HL-60 (cell line): ENCODE measurements at regions not wholly inside any gene's neighbourhood (a gene's known extent, or its start where the extent isn't known, plus 50 kb on each side); places are given as distances from the start of the nearest gene placed in this dataset.

Experiments used
- GABPA ChIP-seq: IDR thresholded peaks from 2 replicates; pipeline ENCODE4 v1.6.1; 2012; ENCODE audit warnings: low read depth
- POLR2AphosphoS5 ChIP-seq: IDR thresholded peaks from 2 replicates; pipeline ENCODE4 v1.6.1; 2012; ENCODE audit warnings: low read depth
- SPI1 ChIP-seq: IDR thresholded peaks from 2 replicates; pipeline ENCODE4 v1.6.1; 2012; ENCODE audit warnings: low read depth, mild to moderate bottlenecking, borderline replicate concordance
- TF ChIP-seq, protein P1 (sequence below): IDR thresholded peaks from one replicate; pipeline ENCODE4 v1.5.1; 2011; ENCODE audit warnings: low read length, control low read depth, inconsistent platforms; ENCODE audit not compliant: insufficient read depth
- TF ChIP-seq, protein P2 (sequence below): IDR thresholded peaks from 2 replicates; pipeline ENCODE4 v1.6.1; 2012; ENCODE audit warnings: low read depth; ENCODE audit not compliant: insufficient replicate concordance

DNA sequence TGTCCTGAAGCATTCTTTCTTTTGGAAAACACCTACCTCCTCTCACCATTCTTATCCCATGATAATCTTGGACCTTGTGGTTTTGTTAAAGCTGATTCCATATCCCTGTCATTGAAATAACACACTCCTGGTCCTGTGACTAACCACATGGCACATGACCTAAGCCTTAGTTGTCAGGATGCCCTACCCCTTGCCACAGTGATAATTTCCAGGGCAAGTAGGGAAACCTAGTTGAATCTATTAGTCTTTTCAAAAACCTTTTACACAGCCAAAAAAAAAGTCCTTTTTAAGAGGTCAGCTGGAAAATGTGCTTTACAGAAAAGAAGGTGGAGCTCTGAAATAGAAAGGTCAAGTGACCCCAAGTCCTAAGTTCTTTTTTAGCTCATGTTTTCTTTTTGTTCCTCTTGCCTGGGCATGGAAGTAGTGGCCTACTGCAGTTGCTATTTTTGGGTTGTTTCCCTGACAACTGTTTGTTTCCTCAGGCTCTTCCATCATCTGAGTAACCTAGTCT lies 608.4 kb downstream of the LRFN5 start:
- TF ChIP-seq, protein P1, sequence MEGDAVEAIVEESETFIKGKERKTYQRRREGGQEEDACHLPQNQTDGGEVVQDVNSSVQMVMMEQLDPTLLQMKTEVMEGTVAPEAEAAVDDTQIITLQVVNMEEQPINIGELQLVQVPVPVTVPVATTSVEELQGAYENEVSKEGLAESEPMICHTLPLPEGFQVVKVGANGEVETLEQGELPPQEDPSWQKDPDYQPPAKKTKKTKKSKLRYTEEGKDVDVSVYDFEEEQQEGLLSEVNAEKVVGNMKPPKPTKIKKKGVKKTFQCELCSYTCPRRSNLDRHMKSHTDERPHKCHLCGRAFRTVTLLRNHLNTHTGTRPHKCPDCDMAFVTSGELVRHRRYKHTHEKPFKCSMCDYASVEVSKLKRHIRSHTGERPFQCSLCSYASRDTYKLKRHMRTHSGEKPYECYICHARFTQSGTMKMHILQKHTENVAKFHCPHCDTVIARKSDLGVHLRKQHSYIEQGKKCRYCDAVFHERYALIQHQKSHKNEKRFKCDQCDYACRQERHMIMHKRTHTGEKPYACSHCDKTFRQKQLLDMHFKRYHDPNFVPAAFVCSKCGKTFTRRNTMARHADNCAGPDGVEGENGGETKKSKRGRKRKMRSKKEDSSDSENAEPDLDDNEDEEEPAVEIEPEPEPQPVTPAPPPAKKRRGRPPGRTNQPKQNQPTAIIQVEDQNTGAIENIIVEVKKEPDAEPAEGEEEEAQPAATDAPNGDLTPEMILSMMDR, result no peak
- TF ChIP-seq POLR2AphosphoS5 (no peak), GABPA (no peak), SPI1 (no peak)
- TF ChIP-seq, protein P2, sequence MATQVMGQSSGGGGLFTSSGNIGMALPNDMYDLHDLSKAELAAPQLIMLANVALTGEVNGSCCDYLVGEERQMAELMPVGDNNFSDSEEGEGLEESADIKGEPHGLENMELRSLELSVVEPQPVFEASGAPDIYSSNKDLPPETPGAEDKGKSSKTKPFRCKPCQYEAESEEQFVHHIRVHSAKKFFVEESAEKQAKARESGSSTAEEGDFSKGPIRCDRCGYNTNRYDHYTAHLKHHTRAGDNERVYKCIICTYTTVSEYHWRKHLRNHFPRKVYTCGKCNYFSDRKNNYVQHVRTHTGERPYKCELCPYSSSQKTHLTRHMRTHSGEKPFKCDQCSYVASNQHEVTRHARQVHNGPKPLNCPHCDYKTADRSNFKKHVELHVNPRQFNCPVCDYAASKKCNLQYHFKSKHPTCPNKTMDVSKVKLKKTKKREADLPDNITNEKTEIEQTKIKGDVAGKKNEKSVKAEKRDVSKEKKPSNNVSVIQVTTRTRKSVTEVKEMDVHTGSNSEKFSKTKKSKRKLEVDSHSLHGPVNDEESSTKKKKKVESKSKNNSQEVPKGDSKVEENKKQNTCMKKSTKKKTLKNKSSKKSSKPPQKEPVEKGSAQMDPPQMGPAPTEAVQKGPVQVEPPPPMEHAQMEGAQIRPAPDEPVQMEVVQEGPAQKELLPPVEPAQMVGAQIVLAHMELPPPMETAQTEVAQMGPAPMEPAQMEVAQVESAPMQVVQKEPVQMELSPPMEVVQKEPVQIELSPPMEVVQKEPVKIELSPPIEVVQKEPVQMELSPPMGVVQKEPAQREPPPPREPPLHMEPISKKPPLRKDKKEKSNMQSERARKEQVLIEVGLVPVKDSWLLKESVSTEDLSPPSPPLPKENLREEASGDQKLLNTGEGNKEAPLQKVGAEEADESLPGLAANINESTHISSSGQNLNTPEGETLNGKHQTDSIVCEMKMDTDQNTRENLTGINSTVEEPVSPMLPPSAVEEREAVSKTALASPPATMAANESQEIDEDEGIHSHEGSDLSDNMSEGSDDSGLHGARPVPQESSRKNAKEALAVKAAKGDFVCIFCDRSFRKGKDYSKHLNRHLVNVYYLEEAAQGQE, result no peak
